Activated naive CD8-positive, alpha-beta T cell treated with anti-CD3 and anti-CD28 coated beads for 36 hours (primary cell): ENCODE measurements at regions not wholly inside any gene's neighbourhood (a gene's known extent, or its start where the extent isn't known, plus 50 kb on each side); places are given as distances from the start of the nearest gene placed in this dataset.

Experiments used
- DNase-seq: peaks from one replicate; pipeline ENCODE4 v3.0.0; 2021
- H3K27ac Mint-ChIP-seq: one replicate; pipeline ENCODE4 v1.8.0; 2022; ENCODE audit warnings: mild to moderate bottlenecking, moderate library complexity, mixed read lengths
- H3K27me3 Mint-ChIP-seq: one replicate; pipeline ENCODE4 v1.8.0; 2022; ENCODE audit warnings: mild to moderate bottlenecking, mixed read lengths
- H3K36me3 Mint-ChIP-seq: one replicate; pipeline ENCODE4 v1.8.0; 2021; ENCODE audit warnings: mild to moderate bottlenecking, mixed read lengths
- H3K4me1 Mint-ChIP-seq: one replicate; pipeline ENCODE4 v1.8.0; 2021; ENCODE audit warnings: mixed read lengths
- H3K4me3 Mint-ChIP-seq: one replicate; pipeline ENCODE4 v1.8.0; 2022; ENCODE audit warnings: mild to moderate bottlenecking, moderate library complexity, mixed read lengths
- H3K9me3 Mint-ChIP-seq: one replicate; pipeline ENCODE4 v1.8.0; 2022; ENCODE audit warnings: mixed read lengths

GRCh38 chr18:4844320-4844719 lies 352.7 kb downstream of the AKAIN1 start:
- H3K27ac Mint-ChIP-seq: no peak overlapping the region
- DNase-seq: no peak
- no peaks in the 10 kb centered on the region for H3K36me3 Mint-ChIP-seq
- H3K27me3 Mint-ChIP-seq: no peaks in the 10 kb centered on the region
- no peaks in the 10 kb centered on the region for H3K4me1 Mint-ChIP-seq
- no peak overlapping the region for H3K4me3 Mint-ChIP-seq
- no peaks in the 10 kb centered on the region for H3K9me3 Mint-ChIP-seq

GRCh38 chr18:4843771-4844170 lies 353.3 kb downstream of the AKAIN1 start:
- H3K27ac Mint-ChIP-seq: no peak overlapping the region
- no peaks in the 10 kb centered on the region for H3K9me3 Mint-ChIP-seq
- H3K36me3 Mint-ChIP-seq: no peaks in the 10 kb centered on the region
- H3K4me1 Mint-ChIP-seq: no peaks in the 10 kb centered on the region
- no peak overlapping the region for H3K4me3 Mint-ChIP-seq
- DNase-seq: no peak
- no peaks in the 10 kb centered on the region for H3K27me3 Mint-ChIP-seq

- Mint-ChIP-seq H3K36me3 (no peaks in the 10 kb centered on the region), H3K4me3 (no peak overlapping the region), H3K27ac (no peak overlapping the region), H3K27me3 (no peaks in the 10 kb centered on the region), H3K9me3 (no peaks in the 10 kb centered on the region), H3K4me1 (no peaks in the 10 kb centered on the region)
- DNase-seq: no peak
Measured at GRCh38 chr18:4842751-4843150, 354.3 kb downstream of the AKAIN1 start.

GRCh38 chr18:4842287-4842686 lies 354.8 kb downstream of the AKAIN1 start:
- no peak overlapping the region for H3K4me3 Mint-ChIP-seq
- no peaks in the 10 kb centered on the region for H3K36me3 Mint-ChIP-seq
- DNase-seq: no peak
- H3K9me3 Mint-ChIP-seq: no peaks in the 10 kb centered on the region
- no peaks in the 10 kb centered on the region for H3K4me1 Mint-ChIP-seq
- no peak overlapping the region for H3K27ac Mint-ChIP-seq
- no peaks in the 10 kb centered on the region for H3K27me3 Mint-ChIP-seq

GRCh38 chr18:4839639-4840038 lies 357.4 kb downstream of the AKAIN1 start:
- Mint-ChIP-seq H3K9me3 (no peaks in the 10 kb centered on the region), H3K27me3 (no peaks in the 10 kb centered on the region), H3K4me1 (no peaks in the 10 kb centered on the region), H3K27ac (no peak overlapping the region), H3K36me3 (no peaks in the 10 kb centered on the region), H3K4me3 (no peak overlapping the region)
- no peak for DNase-seq

GRCh38 chr18:4836141-4836540 lies 360.9 kb downstream of the AKAIN1 start:
- no peaks in the 10 kb centered on the region for H3K36me3 Mint-ChIP-seq
- no peak overlapping the region for H3K27ac Mint-ChIP-seq
- no peaks in the 10 kb centered on the region for H3K9me3 Mint-ChIP-seq
- no peak for DNase-seq
- no peaks in the 10 kb centered on the region for H3K4me1 Mint-ChIP-seq
- no peaks in the 10 kb centered on the region for H3K27me3 Mint-ChIP-seq
- no peak overlapping the region for H3K4me3 Mint-ChIP-seq

- no peaks in the 10 kb centered on the region for H3K27me3 Mint-ChIP-seq
- H3K4me3 Mint-ChIP-seq: no peak overlapping the region
- H3K36me3 Mint-ChIP-seq: no peaks in the 10 kb centered on the region
- no peak overlapping the region for H3K27ac Mint-ChIP-seq
- no peaks in the 10 kb centered on the region for H3K9me3 Mint-ChIP-seq
- no peaks in the 10 kb centered on the region for H3K4me1 Mint-ChIP-seq
- no peak for DNase-seq
Measured at GRCh38 chr18:4831791-4832375, 365.2 kb downstream of the AKAIN1 start.

- no peaks in the 10 kb centered on the region for H3K4me1 Mint-ChIP-seq
- H3K9me3 Mint-ChIP-seq: no peaks in the 10 kb centered on the region
- no peaks in the 10 kb centered on the region for H3K27me3 Mint-ChIP-seq
- H3K4me3 Mint-ChIP-seq: no peak overlapping the region
- H3K27ac Mint-ChIP-seq: no peak overlapping the region
- no peak for DNase-seq
- no peaks in the 10 kb centered on the region for H3K36me3 Mint-ChIP-seq
Measured at GRCh38 chr18:4831127-4831526, 365.9 kb downstream of the AKAIN1 start.

GRCh38 chr18:4823091-4823490 lies 368.0 kb upstream of the DLGAP1 start:
- Mint-ChIP-seq H3K4me3 (no peak overlapping the region), H3K36me3 (no peaks in the 10 kb centered on the region), H3K9me3 (no peaks in the 10 kb centered on the region), H3K27me3 (no peaks in the 10 kb centered on the region), H3K27ac (no peak overlapping the region), H3K4me1 (no peaks in the 10 kb centered on the region)
- no peak for DNase-seq

GRCh38 chr18:4821801-4822200 lies 366.7 kb upstream of the DLGAP1 start:
- Mint-ChIP-seq H3K27me3 (no peaks in the 10 kb centered on the region), H3K36me3 (no peaks in the 10 kb centered on the region), H3K4me3 (no peak overlapping the region), H3K9me3 (no peaks in the 10 kb centered on the region), H3K27ac (no peak overlapping the region), H3K4me1 (no peaks in the 10 kb centered on the region)
- DNase-seq: no peak

GRCh38 chr18:4817665-4818064 lies 362.6 kb upstream of the DLGAP1 start:
- Mint-ChIP-seq H3K27ac (no peak overlapping the region), H3K4me3 (no peak overlapping the region), H3K36me3 (no peaks in the 10 kb centered on the region), H3K27me3 (no peaks in the 10 kb centered on the region), H3K9me3 (no peaks in the 10 kb centered on the region), H3K4me1 (no peaks in the 10 kb centered on the region)
- DNase-seq: no peak

- no peak for DNase-seq
- no peaks in the 10 kb centered on the region for H3K9me3 Mint-ChIP-seq
- H3K27ac Mint-ChIP-seq: no peak overlapping the region
- no peak overlapping the region for H3K4me3 Mint-ChIP-seq
- no peaks in the 10 kb centered on the region for H3K4me1 Mint-ChIP-seq
- H3K36me3 Mint-ChIP-seq: no peaks in the 10 kb centered on the region
- no peaks in the 10 kb centered on the region for H3K27me3 Mint-ChIP-seq
Measured at GRCh38 chr18:4813708-4814107, 358.6 kb upstream of the DLGAP1 start.

GRCh38 chr18:4808891-4809290 lies 353.8 kb upstream of the DLGAP1 start:
- Mint-ChIP-seq H3K27ac (no peak overlapping the region), H3K27me3 (peaks cover 3% of the 10 kb centered on the region), H3K36me3 (no peaks in the 10 kb centered on the region), H3K9me3 (no peaks in the 10 kb centered on the region), H3K4me3 (no peak overlapping the region), H3K4me1 (no peaks in the 10 kb centered on the region)
- no peak for DNase-seq

GRCh38 chr18:4807604-4808293 lies 352.6 kb upstream of the DLGAP1 start:
- H3K27ac Mint-ChIP-seq: no peak overlapping the region
- H3K4me1 Mint-ChIP-seq: no peaks in the 10 kb centered on the region
- H3K9me3 Mint-ChIP-seq: no peaks in the 10 kb centered on the region
- no peaks in the 10 kb centered on the region for H3K36me3 Mint-ChIP-seq
- no peak overlapping the region for H3K4me3 Mint-ChIP-seq
- no peak for DNase-seq
- H3K27me3 Mint-ChIP-seq: peaks cover 3% of the 10 kb centered on the region

- Mint-ChIP-seq H3K4me1 (no peaks in the 10 kb centered on the region), H3K27ac (no peak overlapping the region), H3K27me3 (peaks cover 3% of the 10 kb centered on the region), H3K9me3 (no peaks in the 10 kb centered on the region), H3K4me3 (no peak overlapping the region), H3K36me3 (no peaks in the 10 kb centered on the region)
- DNase-seq: no peak
Measured at GRCh38 chr18:4806331-4806730, 351.2 kb upstream of the DLGAP1 start.

GRCh38 chr18:4802296-4802695 lies 347.2 kb upstream of the DLGAP1 start:
- peaks cover 2% of the 10 kb centered on the region for H3K9me3 Mint-ChIP-seq
- no peaks in the 10 kb centered on the region for H3K36me3 Mint-ChIP-seq
- H3K27ac Mint-ChIP-seq: no peak overlapping the region
- peaks cover 3% of the 10 kb centered on the region for H3K27me3 Mint-ChIP-seq
- no peaks in the 10 kb centered on the region for H3K4me1 Mint-ChIP-seq
- H3K4me3 Mint-ChIP-seq: no peak overlapping the region
- DNase-seq: no peak
